ENCODE measurements at regions not wholly inside any gene's neighbourhood (a gene's known extent, or its start where the extent isn't known, plus 50 kb on each side); places are given as distances from the start of the nearest gene placed in this dataset.

DNA sequence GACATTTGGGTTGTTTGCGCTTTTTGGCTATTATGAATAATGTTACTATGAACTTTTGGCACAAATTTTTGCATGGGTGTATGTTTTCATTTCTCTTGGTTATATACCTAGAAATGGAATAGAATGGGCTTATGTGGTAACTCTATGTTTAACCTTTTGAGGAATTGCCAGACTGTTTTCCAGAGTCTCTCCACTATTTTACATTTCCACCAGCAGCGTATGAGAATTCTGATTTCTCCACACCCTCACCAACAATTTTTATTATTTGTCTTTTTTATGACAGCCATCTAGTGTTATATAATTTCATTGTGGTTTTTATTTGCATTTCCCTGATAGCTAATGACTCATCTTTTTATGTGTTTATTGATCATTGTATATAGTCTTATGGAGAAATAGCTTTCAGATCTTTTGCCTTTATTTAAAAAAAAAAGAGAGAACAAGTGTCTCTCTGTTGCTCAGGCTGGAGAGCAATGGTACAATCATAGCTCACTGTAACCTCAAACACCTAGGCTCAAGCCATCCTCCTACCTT is 247.2 kb downstream of the OPA1 start:
- Histone ChIP-seq H3K9me2 (ENCODE audit: insufficient read depth) (no peaks in the 10 kb centered on the region), H3K4me3 (replicated peaks in 1 of 2; ENCODE audit: low read depth in 1 of 2, low read length in 2 of 2) (no peak overlapping the region), H4K20me1 (ENCODE audit: insufficient read depth) (no peaks in the 10 kb centered on the region), H3K9me3 (ENCODE audit: control insufficient read depth in 1 of 2, insufficient read depth in 1 of 2, low read depth in 1 of 2, low read length in 2 of 2) (no peaks in the 10 kb centered on the region), H3K27me3 (ENCODE audit: insufficient read depth, low read length) (no peaks in the 10 kb centered on the region), H2AFZ (ENCODE audit: low read depth, low read length, poor library complexity, severe bottlenecking) (no peak overlapping the region), H3K27ac (ENCODE audit: low read depth, low read length) (no peak overlapping the region), H3K4me2 (ENCODE audit: low read length) (no peak overlapping the region), H3K79me2 (ENCODE audit: insufficient read depth, low read length) (no peaks in the 10 kb centered on the region), H3K4me1 (ENCODE audit: control insufficient read depth in 1 of 2, insufficient read depth in 2 of 2, low read length in 2 of 2) (peaks cover 0 to 5% of the 10 kb centered on the region in 2 experiments; a peak in 1 of 4 replicates), H3K9ac (ENCODE audit: low read length) (no peak overlapping the region), H3K36me3 (ENCODE audit: control insufficient read depth in 1 of 2, insufficient read depth in 2 of 2, low read length in 2 of 2) (no peaks in the 10 kb centered on the region)
- CTCF ChIA-PET = no interaction called here
- ATAC-seq (no peak), DNase-seq (ENCODE audit: low read depth, low spot score) (no peak)
- intact Hi-C loops (cut with micrococcal nuclease) = no loop called here
- RAD21 ChIA-PET (ENCODE audit: low non-redundant PET in 1 of 2, low total read pairs in 2 of 2, uncharacterized antibody in 2 of 2, unreplicated experiment in 2 of 2) = no interaction called here
- TF ChIP-seq EZH2 (IDR thresholded peaks at IDR 0.05) (no peak), FOSL1 (IDR thresholded peaks at IDR 0.05; ENCODE audit: low read depth) (no peak), CEBPB (IDR thresholded peaks at IDR 0.05; ENCODE audit: low read depth) (no peak), SRF (IDR thresholded peaks at IDR 0.05; ENCODE audit: low read depth) (no peak), TCF7L2 (IDR thresholded peaks at IDR 0.05; ENCODE audit: borderline replicate concordance, extremely low read depth, insufficient read depth, insufficient read length) (no peak), SIN3A (IDR thresholded peaks at IDR 0.05; ENCODE audit: low read depth) (no peak), POLR2AphosphoS5 (IDR thresholded peaks at IDR 0.05; ENCODE audit: low read depth, low read length) (no peak), EGR1 (IDR thresholded peaks at IDR 0.05; ENCODE audit: low read depth) (no peak), YY1 (IDR thresholded peaks at IDR 0.05; ENCODE audit: extremely low read depth, insufficient replicate concordance, low read depth, low read length) (no peak), SP1 (IDR thresholded peaks at IDR 0.05; ENCODE audit: low read depth) (no peak), ZFX (IDR thresholded peaks at IDR 0.05) (no peak), ZNF274 (IDR thresholded peaks at IDR 0.05; ENCODE audit: low read depth, low read length) (no peak), RAD21 (IDR thresholded peaks at IDR 0.05; ENCODE audit: low read depth) (no peak)
- TF ChIP-seq, protein P1, sequence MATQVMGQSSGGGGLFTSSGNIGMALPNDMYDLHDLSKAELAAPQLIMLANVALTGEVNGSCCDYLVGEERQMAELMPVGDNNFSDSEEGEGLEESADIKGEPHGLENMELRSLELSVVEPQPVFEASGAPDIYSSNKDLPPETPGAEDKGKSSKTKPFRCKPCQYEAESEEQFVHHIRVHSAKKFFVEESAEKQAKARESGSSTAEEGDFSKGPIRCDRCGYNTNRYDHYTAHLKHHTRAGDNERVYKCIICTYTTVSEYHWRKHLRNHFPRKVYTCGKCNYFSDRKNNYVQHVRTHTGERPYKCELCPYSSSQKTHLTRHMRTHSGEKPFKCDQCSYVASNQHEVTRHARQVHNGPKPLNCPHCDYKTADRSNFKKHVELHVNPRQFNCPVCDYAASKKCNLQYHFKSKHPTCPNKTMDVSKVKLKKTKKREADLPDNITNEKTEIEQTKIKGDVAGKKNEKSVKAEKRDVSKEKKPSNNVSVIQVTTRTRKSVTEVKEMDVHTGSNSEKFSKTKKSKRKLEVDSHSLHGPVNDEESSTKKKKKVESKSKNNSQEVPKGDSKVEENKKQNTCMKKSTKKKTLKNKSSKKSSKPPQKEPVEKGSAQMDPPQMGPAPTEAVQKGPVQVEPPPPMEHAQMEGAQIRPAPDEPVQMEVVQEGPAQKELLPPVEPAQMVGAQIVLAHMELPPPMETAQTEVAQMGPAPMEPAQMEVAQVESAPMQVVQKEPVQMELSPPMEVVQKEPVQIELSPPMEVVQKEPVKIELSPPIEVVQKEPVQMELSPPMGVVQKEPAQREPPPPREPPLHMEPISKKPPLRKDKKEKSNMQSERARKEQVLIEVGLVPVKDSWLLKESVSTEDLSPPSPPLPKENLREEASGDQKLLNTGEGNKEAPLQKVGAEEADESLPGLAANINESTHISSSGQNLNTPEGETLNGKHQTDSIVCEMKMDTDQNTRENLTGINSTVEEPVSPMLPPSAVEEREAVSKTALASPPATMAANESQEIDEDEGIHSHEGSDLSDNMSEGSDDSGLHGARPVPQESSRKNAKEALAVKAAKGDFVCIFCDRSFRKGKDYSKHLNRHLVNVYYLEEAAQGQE (IDR thresholded peaks at IDR 0.05; ENCODE audit: low read depth) = no peak
- TF ChIP-seq, protein P2, sequence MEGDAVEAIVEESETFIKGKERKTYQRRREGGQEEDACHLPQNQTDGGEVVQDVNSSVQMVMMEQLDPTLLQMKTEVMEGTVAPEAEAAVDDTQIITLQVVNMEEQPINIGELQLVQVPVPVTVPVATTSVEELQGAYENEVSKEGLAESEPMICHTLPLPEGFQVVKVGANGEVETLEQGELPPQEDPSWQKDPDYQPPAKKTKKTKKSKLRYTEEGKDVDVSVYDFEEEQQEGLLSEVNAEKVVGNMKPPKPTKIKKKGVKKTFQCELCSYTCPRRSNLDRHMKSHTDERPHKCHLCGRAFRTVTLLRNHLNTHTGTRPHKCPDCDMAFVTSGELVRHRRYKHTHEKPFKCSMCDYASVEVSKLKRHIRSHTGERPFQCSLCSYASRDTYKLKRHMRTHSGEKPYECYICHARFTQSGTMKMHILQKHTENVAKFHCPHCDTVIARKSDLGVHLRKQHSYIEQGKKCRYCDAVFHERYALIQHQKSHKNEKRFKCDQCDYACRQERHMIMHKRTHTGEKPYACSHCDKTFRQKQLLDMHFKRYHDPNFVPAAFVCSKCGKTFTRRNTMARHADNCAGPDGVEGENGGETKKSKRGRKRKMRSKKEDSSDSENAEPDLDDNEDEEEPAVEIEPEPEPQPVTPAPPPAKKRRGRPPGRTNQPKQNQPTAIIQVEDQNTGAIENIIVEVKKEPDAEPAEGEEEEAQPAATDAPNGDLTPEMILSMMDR (IDR thresholded peaks at IDR 0.05 in 2 of 3, conservative IDR thresholded peaks at IDR 0.05 in 1 of 3; ENCODE audit: borderline replicate concordance in 1 of 3, insufficient read depth in 1 of 3, low read depth in 2 of 3, low read length in 2 of 3) = no peak
- TF ChIP-seq, protein P3, sequence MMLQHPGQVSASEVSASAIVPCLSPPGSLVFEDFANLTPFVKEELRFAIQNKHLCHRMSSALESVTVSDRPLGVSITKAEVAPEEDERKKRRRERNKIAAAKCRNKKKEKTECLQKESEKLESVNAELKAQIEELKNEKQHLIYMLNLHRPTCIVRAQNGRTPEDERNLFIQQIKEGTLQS (IDR thresholded peaks at IDR 0.05) = no peak
- TF ChIP-seq, protein P4, sequence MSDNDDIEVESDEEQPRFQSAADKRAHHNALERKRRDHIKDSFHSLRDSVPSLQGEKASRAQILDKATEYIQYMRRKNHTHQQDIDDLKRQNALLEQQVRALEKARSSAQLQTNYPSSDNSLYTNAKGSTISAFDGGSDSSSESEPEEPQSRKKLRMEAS (IDR thresholded peaks at IDR 0.05) = no peak
- TF ChIP-seq, protein P5, sequence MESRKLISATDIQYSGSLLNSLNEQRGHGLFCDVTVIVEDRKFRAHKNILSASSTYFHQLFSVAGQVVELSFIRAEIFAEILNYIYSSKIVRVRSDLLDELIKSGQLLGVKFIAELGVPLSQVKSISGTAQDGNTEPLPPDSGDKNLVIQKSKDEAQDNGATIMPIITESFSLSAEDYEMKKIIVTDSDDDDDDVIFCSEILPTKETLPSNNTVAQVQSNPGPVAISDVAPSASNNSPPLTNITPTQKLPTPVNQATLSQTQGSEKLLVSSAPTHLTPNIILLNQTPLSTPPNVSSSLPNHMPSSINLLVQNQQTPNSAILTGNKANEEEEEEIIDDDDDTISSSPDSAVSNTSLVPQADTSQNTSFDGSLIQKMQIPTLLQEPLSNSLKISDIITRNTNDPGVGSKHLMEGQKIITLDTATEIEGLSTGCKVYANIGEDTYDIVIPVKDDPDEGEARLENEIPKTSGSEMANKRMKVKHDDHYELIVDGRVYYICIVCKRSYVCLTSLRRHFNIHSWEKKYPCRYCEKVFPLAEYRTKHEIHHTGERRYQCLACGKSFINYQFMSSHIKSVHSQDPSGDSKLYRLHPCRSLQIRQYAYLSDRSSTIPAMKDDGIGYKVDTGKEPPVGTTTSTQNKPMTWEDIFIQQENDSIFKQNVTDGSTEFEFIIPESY (IDR thresholded peaks at IDR 0.05; ENCODE audit: extremely low read depth, insufficient replicate concordance, low read length) = no peak
- POLR2A ChIA-PET = no interaction called here
- no TSS peak for BruUV-seq (replicated peaks)
